ENCODE measurements at regions not wholly inside any gene's neighbourhood (a gene's known extent, or its start where the extent isn't known, plus 50 kb on each side); places are given as distances from the start of the nearest gene placed in this dataset.

DNA sequence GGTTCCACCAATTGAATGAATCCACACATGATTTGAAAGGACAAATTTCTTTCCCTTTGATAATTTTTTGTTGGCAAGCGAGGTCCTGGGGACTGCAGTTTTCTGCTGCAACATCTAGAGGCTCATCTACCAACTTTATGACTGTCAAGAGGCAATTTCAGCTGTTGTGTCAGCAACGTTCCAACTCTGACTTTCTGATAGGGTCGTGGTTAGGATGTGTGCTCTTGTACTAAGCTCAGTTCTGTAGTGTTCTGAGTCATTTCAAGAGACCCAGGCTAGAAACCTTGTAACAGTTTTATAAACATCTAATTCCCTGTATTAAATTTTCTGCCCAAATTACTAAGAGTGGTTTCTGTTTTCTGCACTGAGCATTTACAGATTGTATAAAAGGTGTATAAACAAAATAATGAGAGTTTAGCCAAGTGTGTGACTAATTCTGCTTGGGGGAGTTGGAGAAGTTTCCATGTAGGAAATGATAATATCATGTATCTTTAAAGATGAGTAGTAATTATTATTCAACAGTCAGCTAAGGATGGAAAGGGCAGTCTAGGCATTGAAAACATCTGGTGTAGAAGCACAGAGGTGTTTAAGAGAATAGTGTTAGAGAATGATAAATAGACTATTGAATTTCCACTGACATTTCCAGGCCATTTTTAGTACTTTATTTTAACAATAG is 72.2 kb downstream of the RBMXL2 start:
- H3K36me3 ChIP-seq (ENCODE audit: control insufficient read depth in 2 of 2, extremely low read depth in 1 of 2, insufficient read depth in 2 of 2, low read length in 2 of 2): no peaks in the 10 kb centered on the region
- no peaks in the 10 kb centered on the region for H3K9me3 ChIP-seq (replicated peaks; ENCODE audit: control insufficient read depth, insufficient read depth, low read length)
- H3K79me2 ChIP-seq (ENCODE audit: control insufficient read depth, insufficient read depth, low read length): no peaks in the 10 kb centered on the region
- H2AFZ ChIP-seq (ENCODE audit: low read depth, low read length): no peak overlapping the region
- H3K9me1 ChIP-seq (replicated peaks; ENCODE audit: control insufficient read depth, extremely low read depth, insufficient read depth, low read length): no peaks in the 10 kb centered on the region
- H3K4me1 ChIP-seq (ENCODE audit: control insufficient read depth, extremely low read depth, insufficient read depth, low read length): no peaks in the 10 kb centered on the region
- H3K27me3 ChIP-seq (ENCODE audit: control insufficient read depth in 2 of 2, insufficient read depth in 2 of 2, low read length in 2 of 2): no peaks in the 10 kb centered on the region
- ChIA-PET CTCF (no interaction called here), POLR2A (no interaction called here)
- TF ChIP-seq, protein P1, sequence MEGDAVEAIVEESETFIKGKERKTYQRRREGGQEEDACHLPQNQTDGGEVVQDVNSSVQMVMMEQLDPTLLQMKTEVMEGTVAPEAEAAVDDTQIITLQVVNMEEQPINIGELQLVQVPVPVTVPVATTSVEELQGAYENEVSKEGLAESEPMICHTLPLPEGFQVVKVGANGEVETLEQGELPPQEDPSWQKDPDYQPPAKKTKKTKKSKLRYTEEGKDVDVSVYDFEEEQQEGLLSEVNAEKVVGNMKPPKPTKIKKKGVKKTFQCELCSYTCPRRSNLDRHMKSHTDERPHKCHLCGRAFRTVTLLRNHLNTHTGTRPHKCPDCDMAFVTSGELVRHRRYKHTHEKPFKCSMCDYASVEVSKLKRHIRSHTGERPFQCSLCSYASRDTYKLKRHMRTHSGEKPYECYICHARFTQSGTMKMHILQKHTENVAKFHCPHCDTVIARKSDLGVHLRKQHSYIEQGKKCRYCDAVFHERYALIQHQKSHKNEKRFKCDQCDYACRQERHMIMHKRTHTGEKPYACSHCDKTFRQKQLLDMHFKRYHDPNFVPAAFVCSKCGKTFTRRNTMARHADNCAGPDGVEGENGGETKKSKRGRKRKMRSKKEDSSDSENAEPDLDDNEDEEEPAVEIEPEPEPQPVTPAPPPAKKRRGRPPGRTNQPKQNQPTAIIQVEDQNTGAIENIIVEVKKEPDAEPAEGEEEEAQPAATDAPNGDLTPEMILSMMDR (IDR thresholded peaks at IDR 0.05; ENCODE audit: extremely low read depth in 1 of 2, insufficient read depth in 1 of 2, low read depth in 1 of 2, low read length in 2 of 2): no peak
- TF ChIP-seq POLR2A (IDR thresholded peaks at IDR 0.05; ENCODE audit: low read depth, low read length) (no peak), FOS (IDR thresholded peaks at IDR 0.05; ENCODE audit: borderline replicate concordance, insufficient read depth, low read length) (no peak), GATA2 (IDR thresholded peaks at IDR 0.05; ENCODE audit: insufficient read depth, insufficient read length, low read depth, low read length) (no peak), JUN (IDR thresholded peaks at IDR 0.05; ENCODE audit: borderline replicate concordance, insufficient read depth, insufficient read length, low read depth) (no peak), EZH2 (IDR thresholded peaks at IDR 0.05; ENCODE audit: borderline replicate concordance, low read depth, low read length, severe bottlenecking) (no peak), MYC (IDR thresholded peaks at IDR 0.05; ENCODE audit: low read depth, low read length) (no peak), POLR2AphosphoS5 (IDR thresholded peaks at IDR 0.05; ENCODE audit: insufficient read depth, low read depth, low read length) (no peak)
- TF ChIP-seq, protein P2, sequence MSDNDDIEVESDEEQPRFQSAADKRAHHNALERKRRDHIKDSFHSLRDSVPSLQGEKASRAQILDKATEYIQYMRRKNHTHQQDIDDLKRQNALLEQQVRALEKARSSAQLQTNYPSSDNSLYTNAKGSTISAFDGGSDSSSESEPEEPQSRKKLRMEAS (IDR thresholded peaks at IDR 0.05; ENCODE audit: insufficient read depth, insufficient read length): no peak
- H3K9ac ChIP-seq (replicated peaks; ENCODE audit: extremely low read depth, insufficient read depth, low read length): no peak overlapping the region
- H3K27ac ChIP-seq (ENCODE audit: insufficient read depth, low read depth, low read length): no peak overlapping the region
- DNase-seq (ENCODE audit: low read depth, low spot score) (no peak), FAIRE-seq (no peak)
- intact Hi-C loops (cut with micrococcal nuclease): no loop called here
- no TSS peak for BruUV-seq (replicated peaks)
- dilution Hi-C loops (cut with MboI; ENCODE audit: extremely low pct_ligation_motif_present, low sequenced_read_pairs): no loop called here
- H4K20me1 ChIP-seq (replicated peaks; ENCODE audit: control insufficient read depth, extremely low read depth, insufficient read depth, low read length): no peaks in the 10 kb centered on the region
- no peak overlapping the region for H3K4me2 ChIP-seq (ENCODE audit: insufficient read depth, low read length)
- H3K4me3 ChIP-seq (replicated peaks in 1 of 3; ENCODE audit: insufficient read depth in 1 of 3, low read depth in 1 of 3, low read length in 3 of 3): no peak overlapping the region

All from endothelial cell of umbilical vein (primary cell).